HG03064 (cell line): ENCODE measurements at regions not wholly inside any gene's neighbourhood (a gene's known extent, or its start where the extent isn't known, plus 50 kb on each side); places are given as distances from the start of the nearest gene placed in this dataset.

ENCODE experiments used
- ATAC-seq: cut with Tn5 transposase; IDR thresholded peaks from one replicate; pipeline ENCODE4 v1.9.1; 2021; ENCODE audit warnings: low read depth; ENCODE audit not compliant: unreplicated experiment

- no peak for ATAC-seq
Observed at GRCh38 chr3:189449084-189449483, 182.1 kb upstream of the TP63 start.

- no peak for ATAC-seq
Observed at GRCh38 chr3:189455009-189455408, 176.2 kb upstream of the TP63 start.

GRCh38 chr3:189455641-189456417, 175.4 kb upstream of the TP63 start:
- no peak for ATAC-seq

GRCh38 chr3:189457201-189457607, 174.0 kb upstream of the TP63 start:
- ATAC-seq: no peak

- ATAC-seq: no peak
Observed at GRCh38 chr3:189457631-189458412, 173.4 kb upstream of the TP63 start.

- ATAC-seq: no peak
Observed at GRCh38 chr3:189458528-189458927, 172.7 kb upstream of the TP63 start.

- ATAC-seq: no peak
Observed at GRCh38 chr3:189459231-189459630, 172.0 kb upstream of the TP63 start.

- ATAC-seq: no peak
Observed at GRCh38 chr3:189460511-189460910, 170.7 kb upstream of the TP63 start.

- ATAC-seq: no peak
Observed at GRCh38 chr3:189464799-189465198, 166.4 kb upstream of the TP63 start.

- no peak for ATAC-seq
Observed at GRCh38 chr3:189466004-189466403, 165.2 kb upstream of the TP63 start.

GRCh38 chr3:189467451-189467850, 163.7 kb upstream of the TP63 start:
- no peak for ATAC-seq

- ATAC-seq: no peak
Observed at GRCh38 chr3:189474944-189475343, 156.2 kb upstream of the TP63 start.

GRCh38 chr3:189477614-189478013, 153.6 kb upstream of the TP63 start:
- no peak for ATAC-seq

GRCh38 chr3:189486556-189486955, 144.6 kb upstream of the TP63 start:
- no peak for ATAC-seq

GRCh38 chr3:189488241-189488767, 142.9 kb upstream of the TP63 start:
- ATAC-seq: no peak

GRCh38 chr3:189490337-189490736, 140.9 kb upstream of the TP63 start:
- no peak for ATAC-seq

GRCh38 chr3:189490749-189491148, 140.4 kb upstream of the TP63 start:
- no peak for ATAC-seq

- ATAC-seq: no peak
Observed at GRCh38 chr3:189491831-189492230, 139.4 kb upstream of the TP63 start.

GRCh38 chr3:189493271-189493670, 137.9 kb upstream of the TP63 start:
- ATAC-seq: no peak

GRCh38 chr3:189494632-189495031, 136.6 kb upstream of the TP63 start:
- no peak for ATAC-seq

- no peak for ATAC-seq
Observed at GRCh38 chr3:189496375-189497138, 134.6 kb upstream of the TP63 start.
